ENCODE measurements at regions not wholly inside any gene's neighbourhood (a gene's known extent, or its start where the extent isn't known, plus 50 kb on each side); places are given as distances from the start of the nearest gene placed in this dataset.

GRCh38 chr5:143561219-143561618 lies 157.7 kb upstream of the NR3C1 start:
- DNase-seq (ENCODE audit: low spot score), result no peak

GRCh38 chr5:143560378-143560777 lies 156.9 kb upstream of the NR3C1 start:
- DNase-seq (ENCODE audit: low spot score), result no peak

GRCh38 chr5:143559586-143560109 lies 156.2 kb upstream of the NR3C1 start:
- DNase-seq (ENCODE audit: low spot score), result no peak

- DNase-seq (ENCODE audit: low spot score), result no peak
These were observed 154.6 kb upstream of the NR3C1 start for GRCh38 chr5:143558048-143558447.

- no peak for DNase-seq (ENCODE audit: low spot score)
These were observed 153.8 kb upstream of the NR3C1 start for GRCh38 chr5:143557061-143557818.

- DNase-seq (ENCODE audit: low spot score), result no peak
These were observed 151.5 kb upstream of the NR3C1 start for GRCh38 chr5:143554918-143555477.

GRCh38 chr5:143554187-143554717 lies 150.8 kb upstream of the NR3C1 start:
- no peak for DNase-seq (ENCODE audit: low spot score)

GRCh38 chr5:143552680-143553079 lies 149.2 kb upstream of the NR3C1 start:
- no peak for DNase-seq (ENCODE audit: low spot score)

- no peak for DNase-seq (ENCODE audit: low spot score)
These were observed 148.3 kb upstream of the NR3C1 start for GRCh38 chr5:143551820-143552251.

- no peak for DNase-seq (ENCODE audit: low spot score)
These were observed 147.6 kb upstream of the NR3C1 start for GRCh38 chr5:143550986-143551630.

GRCh38 chr5:143547342-143547741 lies 143.9 kb upstream of the NR3C1 start:
- DNase-seq (ENCODE audit: low spot score), result no peak

GRCh38 chr5:143546394-143546793 lies 142.9 kb upstream of the NR3C1 start:
- no peak for DNase-seq (ENCODE audit: low spot score)

- no peak for DNase-seq (ENCODE audit: low spot score)
These were observed 141.1 kb upstream of the NR3C1 start for GRCh38 chr5:143544606-143545005.

- no peak for DNase-seq (ENCODE audit: low spot score)
These were observed 140.1 kb upstream of the NR3C1 start for GRCh38 chr5:143543358-143544255.

GRCh38 chr5:143542798-143543144 lies 139.3 kb upstream of the NR3C1 start:
- DNase-seq (ENCODE audit: low spot score), result no peak

- DNase-seq (ENCODE audit: low spot score), result no peak
These were observed 138.7 kb upstream of the NR3C1 start for GRCh38 chr5:143541943-143542797.

- no peak for DNase-seq (ENCODE audit: low spot score)
These were observed 136.3 kb upstream of the NR3C1 start for GRCh38 chr5:143539742-143540141.

- no peak for DNase-seq (ENCODE audit: low spot score)
These were observed 133.6 kb upstream of the NR3C1 start for GRCh38 chr5:143537056-143537455.

GRCh38 chr5:143536364-143536763 lies 132.9 kb upstream of the NR3C1 start:
- peak; percentile 32 for DNase-seq (ENCODE audit: low spot score)

GRCh38 chr5:143534761-143535154 lies 131.3 kb upstream of the NR3C1 start:
- DNase-seq (ENCODE audit: low spot score), result no peak

All from LoVo (cell line).